Keratinocyte (primary cell): ENCODE measurements at regions not wholly inside any gene's neighbourhood (a gene's known extent, or its start where the extent isn't known, plus 50 kb on each side); places are given as distances from the start of the nearest gene placed in this dataset.

Experiments
- DNase-seq: peaks from one replicate; pipeline ENCODE4 v3.0.0-alpha.2; 2011; ENCODE audit warnings: low read depth, missing footprints, low spot score
- FAIRE-seq: peaks from 2 replicates; lab custom pipeline; 2011; peaks lifted over from hg19 to GRCh38; lab: Jason Lieb, UNC
- H2AFZ ChIP-seq: 2 replicates; pipeline ENCODE4 v1.6.0; 2012; ENCODE audit warnings: low read length, control low read depth, inconsistent platforms; ENCODE audit not compliant: control insufficient read depth
- H3K27ac ChIP-seq: 2 replicates; pipeline ENCODE4 v1.5.1; 2011; ENCODE audit warnings: low read length; ENCODE audit not compliant: control insufficient read depth, insufficient read depth
- H3K27me3 ChIP-seq: 3 replicates; pipeline ENCODE4 v1.6.0; 2011; ENCODE audit warnings: low read length; ENCODE audit not compliant: control insufficient read depth, insufficient read depth; ENCODE audit errors: extremely low read depth
- H3K36me3 ChIP-seq, 2 experiments: 2 replicates in 1 of 2; 3 replicates in 1 of 2; pipeline ENCODE4 v1.5.1; 2011; ENCODE audit warnings: low read length in 2 of 2, mild to moderate bottlenecking in 1 of 2; ENCODE audit not compliant: control insufficient read depth in 2 of 2, insufficient read depth in 2 of 2; ENCODE audit errors: extremely low read depth in 1 of 2
- H3K4me1 ChIP-seq: 3 replicates; pipeline ENCODE4 v1.5.1; 2011; ENCODE audit warnings: low read length; ENCODE audit not compliant: control insufficient read depth, insufficient read depth; ENCODE audit errors: extremely low read depth
- H3K4me2 ChIP-seq: 3 replicates; pipeline ENCODE4 v1.6.0; 2011; ENCODE audit warnings: low read depth, low read length; ENCODE audit not compliant: control insufficient read depth, insufficient read depth; ENCODE audit errors: extremely low read depth
- H3K4me3 ChIP-seq, 3 experiments: fragments of 200-600 bp in 1 of 3; sonication (generic) in 1 of 3; 2 replicates in 2 of 3; 3 replicates in 1 of 3; pipeline ENCODE4 v1.5.1; 2011 to 2016; ENCODE audit warnings: low read length in 3 of 3, mild to moderate bottlenecking in 3 of 3, control low read depth in 2 of 3, inconsistent platforms in 1 of 3, low read depth in 1 of 3, mixed read lengths in 1 of 3, mixed run types in 1 of 3, moderate library complexity in 1 of 3; ENCODE audit not compliant: control insufficient read depth in 2 of 3, insufficient read depth in 2 of 3; ENCODE audit errors: extremely low read depth in 1 of 3
- H3K79me2 ChIP-seq: 2 replicates; pipeline ENCODE4 v1.6.0; 2012; ENCODE audit warnings: low read length; ENCODE audit not compliant: control insufficient read depth, insufficient read depth
- H3K9ac ChIP-seq: 3 replicates; pipeline ENCODE4 v1.6.0; 2011; ENCODE audit warnings: low read length; ENCODE audit not compliant: control insufficient read depth, insufficient read depth; ENCODE audit errors: extremely low read depth
- H3K9me1 ChIP-seq: 3 replicates; pipeline ENCODE4 v1.6.0; 2011; ENCODE audit warnings: low read length; ENCODE audit not compliant: control insufficient read depth, insufficient read depth; ENCODE audit errors: extremely low read depth
- H3K9me3 ChIP-seq: 2 replicates; pipeline ENCODE4 v1.5.1; 2012; ENCODE audit warnings: low read depth, low read length; ENCODE audit not compliant: control insufficient read depth
- H4K20me1 ChIP-seq: 3 replicates; pipeline ENCODE4 v1.6.0; 2011; ENCODE audit warnings: low read length; ENCODE audit not compliant: control insufficient read depth, insufficient read depth; ENCODE audit errors: extremely low read depth
- EZH2 ChIP-seq: IDR thresholded peaks from one replicate; pipeline ENCODE4 v1.6.1; 2012; ENCODE audit warnings: inconsistent platforms, mild to moderate bottlenecking, low read length, moderate library complexity
- dilution Hi-C: fragments of 300-500 bp; cut with MboI; formaldehyde crosslinking; loops from one replicate; pipeline ENCODE4 v1.7.0; 2020; ENCODE audit warnings: low sequenced_read_pairs; ENCODE audit not compliant: extremely low pct_ligation_motif_present
- TF ChIP-seq, protein P1 (sequence below), 3 experiments: IDR thresholded peaks in 1 of 3; conservative IDR thresholded peaks in 1 of 3; optimal IDR thresholded peaks in 1 of 3; 2 replicates in 2 of 3; 3 replicates in 1 of 3; pipeline versions ENCODE3 to v1.5.1; 2011; ENCODE audit warnings: low read length in 3 of 3, mild to moderate bottlenecking in 3 of 3, moderate library complexity in 2 of 3, control low read depth in 1 of 3, inconsistent platforms in 1 of 3; ENCODE audit not compliant: insufficient read depth in 2 of 3; ENCODE audit errors: extremely low read depth in 1 of 3

- Histone ChIP-seq H2AFZ (no peak overlapping the region), H3K27me3 (peaks cover 49% of the 10 kb centered on the region), H3K9me3 (no peaks in the 10 kb centered on the region), H3K9me1 (no peaks in the 10 kb centered on the region), H3K4me3 (no peak overlapping the region), H3K36me3 (no peaks in the 10 kb centered on the region), H3K27ac (no peak overlapping the region), H3K79me2 (no peaks in the 10 kb centered on the region), H3K4me2 (no peak overlapping the region), H3K4me1 (peaks cover 4% of the 10 kb centered on the region), H3K9ac (no peak overlapping the region), H4K20me1 (no peaks in the 10 kb centered on the region)
- FAIRE-seq = peak; percentile 76
- DNase-seq = peak; percentile 73
- no peak for TF ChIP-seq EZH2
- TF ChIP-seq, protein P1, sequence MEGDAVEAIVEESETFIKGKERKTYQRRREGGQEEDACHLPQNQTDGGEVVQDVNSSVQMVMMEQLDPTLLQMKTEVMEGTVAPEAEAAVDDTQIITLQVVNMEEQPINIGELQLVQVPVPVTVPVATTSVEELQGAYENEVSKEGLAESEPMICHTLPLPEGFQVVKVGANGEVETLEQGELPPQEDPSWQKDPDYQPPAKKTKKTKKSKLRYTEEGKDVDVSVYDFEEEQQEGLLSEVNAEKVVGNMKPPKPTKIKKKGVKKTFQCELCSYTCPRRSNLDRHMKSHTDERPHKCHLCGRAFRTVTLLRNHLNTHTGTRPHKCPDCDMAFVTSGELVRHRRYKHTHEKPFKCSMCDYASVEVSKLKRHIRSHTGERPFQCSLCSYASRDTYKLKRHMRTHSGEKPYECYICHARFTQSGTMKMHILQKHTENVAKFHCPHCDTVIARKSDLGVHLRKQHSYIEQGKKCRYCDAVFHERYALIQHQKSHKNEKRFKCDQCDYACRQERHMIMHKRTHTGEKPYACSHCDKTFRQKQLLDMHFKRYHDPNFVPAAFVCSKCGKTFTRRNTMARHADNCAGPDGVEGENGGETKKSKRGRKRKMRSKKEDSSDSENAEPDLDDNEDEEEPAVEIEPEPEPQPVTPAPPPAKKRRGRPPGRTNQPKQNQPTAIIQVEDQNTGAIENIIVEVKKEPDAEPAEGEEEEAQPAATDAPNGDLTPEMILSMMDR (optimal IDR thresholded peaks at IDR 0.05 in 1 of 3, IDR thresholded peaks at IDR 0.05 in 1 of 3, conservative IDR thresholded peaks at IDR 0.05 in 1 of 3; ENCODE audit: extremely low read depth in 1 of 3, insufficient read depth in 2 of 3, low read length in 3 of 3) = no peak
- dilution Hi-C loops = no loop called here
Observed at GRCh38 chr2:15730545-15731212, 139.0 kb downstream of the DDX1 start.

DNA sequence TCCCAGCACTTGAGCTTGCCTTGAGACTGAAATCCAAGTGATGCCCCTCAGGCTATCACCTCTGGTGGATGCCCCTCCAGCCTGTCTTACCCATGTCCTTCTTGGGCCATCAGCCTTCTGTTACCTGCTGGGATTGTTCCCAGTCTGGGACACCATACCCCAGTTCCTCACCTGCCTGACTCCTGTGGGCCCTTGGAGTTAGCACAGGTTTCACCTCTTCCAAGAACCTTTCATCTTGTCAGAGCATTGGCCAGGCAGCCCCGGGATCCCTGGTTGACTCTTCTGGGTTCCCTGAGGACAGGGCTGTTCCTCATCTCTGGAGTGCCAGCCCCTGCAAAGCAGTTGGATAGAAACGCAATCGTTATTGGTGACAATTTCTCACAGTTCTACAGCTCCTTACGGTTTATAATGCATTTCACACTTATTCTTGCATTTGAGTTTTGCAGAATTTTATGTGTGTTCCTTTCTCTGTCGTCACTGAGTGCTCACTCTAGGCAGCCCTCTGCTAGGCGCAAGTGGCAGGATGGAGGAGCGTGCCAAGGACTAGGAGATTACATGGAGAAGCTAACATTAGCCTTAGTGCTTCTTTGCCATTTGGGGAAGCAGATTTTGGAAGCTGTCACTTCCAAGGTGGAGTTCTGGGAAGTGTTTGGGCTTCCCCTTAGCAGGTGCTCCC is 139.7 kb downstream of the DDX1 start:
- Histone ChIP-seq H3K9ac (no peak overlapping the region), H3K4me1 (peaks cover 4% of the 10 kb centered on the region), H3K27me3 (peaks cover 49% of the 10 kb centered on the region), H3K27ac (no peak overlapping the region), H3K79me2 (no peaks in the 10 kb centered on the region), H4K20me1 (no peaks in the 10 kb centered on the region), H3K36me3 (no peaks in the 10 kb centered on the region), H3K4me3 (no peak overlapping the region), H3K4me2 (no peak overlapping the region), H3K9me3 (no peaks in the 10 kb centered on the region), H2AFZ (no peak overlapping the region), H3K9me1 (no peaks in the 10 kb centered on the region)
- DNase-seq = no peak
- TF ChIP-seq, protein P1 (optimal IDR thresholded peaks at IDR 0.05 in 1 of 3, IDR thresholded peaks at IDR 0.05 in 1 of 3, conservative IDR thresholded peaks at IDR 0.05 in 1 of 3; ENCODE audit: extremely low read depth in 1 of 3, insufficient read depth in 2 of 3, low read length in 3 of 3) = no peak
- no peak for TF ChIP-seq EZH2
- no peak for FAIRE-seq
- dilution Hi-C loops = no loop called here
